Renal pelvis (tissue), 1 donor: ENCODE measurements at regions not wholly inside any gene's neighbourhood (a gene's known extent, or its start where the extent isn't known, plus 50 kb on each side); places are given as distances from the start of the nearest gene placed in this dataset.

Experiments
- DNase-seq: peaks from one replicate; pipeline ENCODE4 v3.0.0-alpha.2; 2013

DNA sequence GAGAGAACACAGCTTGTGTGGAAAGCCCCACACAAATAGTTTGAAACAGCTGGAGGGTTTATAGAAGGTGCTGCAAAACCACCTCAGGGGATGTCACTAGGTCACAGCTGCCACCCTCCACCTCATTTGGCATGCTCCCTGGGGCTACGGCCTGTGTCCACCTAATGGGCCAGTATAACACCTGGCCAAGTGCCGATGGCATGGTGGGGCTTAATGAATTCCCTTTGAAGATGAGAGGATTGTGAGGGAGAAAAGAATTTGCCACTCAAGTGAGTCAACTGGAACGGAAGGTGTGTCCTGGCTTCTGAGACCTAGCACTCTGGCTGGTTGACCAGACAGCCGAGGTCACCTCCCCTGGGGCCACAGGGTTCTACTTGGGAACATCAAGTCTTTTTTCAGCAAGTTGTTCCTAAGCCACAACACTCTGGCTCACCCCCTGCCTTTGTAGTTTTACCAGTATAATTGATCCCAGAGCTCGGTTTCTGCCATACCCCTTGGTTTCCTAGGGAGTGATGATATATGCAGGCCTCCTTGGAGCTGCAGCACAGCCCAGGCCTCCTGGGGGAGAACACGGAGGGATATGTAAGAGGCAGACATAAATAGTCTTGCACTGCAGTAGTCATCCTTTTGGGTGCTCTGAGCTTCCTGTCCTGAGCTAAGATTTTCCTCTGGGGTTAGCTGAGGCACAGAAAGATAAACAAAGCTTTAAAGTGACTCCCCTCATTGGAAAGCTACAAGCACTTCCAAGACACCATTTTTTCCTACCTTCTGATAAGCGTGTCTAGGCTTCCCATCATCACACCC, 178.2 kb upstream of the LPP start:
- DNase-seq: no peak

DNA sequence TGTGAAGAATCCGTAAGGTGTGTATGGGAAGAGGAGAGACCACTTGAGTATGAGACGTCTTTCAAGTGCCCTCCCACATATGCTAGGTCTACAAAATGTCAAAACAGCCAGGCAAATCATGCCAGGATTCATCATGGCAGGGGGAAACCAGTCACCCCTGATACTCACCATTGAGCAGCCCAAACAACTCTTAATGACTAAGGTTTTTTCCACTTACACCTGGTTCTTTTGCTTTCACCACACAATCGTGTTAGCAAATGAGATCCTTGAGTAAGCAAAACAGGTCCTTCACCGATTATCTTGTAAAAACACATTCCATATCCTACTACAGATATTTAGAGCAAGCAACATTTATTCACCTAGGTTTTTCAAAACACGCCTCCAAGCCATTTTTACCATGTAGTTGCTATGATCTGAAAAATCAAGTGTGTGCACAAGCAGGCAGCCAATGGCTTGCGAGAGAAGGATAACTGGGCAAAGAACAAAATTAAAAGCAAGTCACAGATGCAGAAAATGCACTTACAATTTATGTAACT, 177.5 kb upstream of the LPP start:
- no peak for DNase-seq

DNA sequence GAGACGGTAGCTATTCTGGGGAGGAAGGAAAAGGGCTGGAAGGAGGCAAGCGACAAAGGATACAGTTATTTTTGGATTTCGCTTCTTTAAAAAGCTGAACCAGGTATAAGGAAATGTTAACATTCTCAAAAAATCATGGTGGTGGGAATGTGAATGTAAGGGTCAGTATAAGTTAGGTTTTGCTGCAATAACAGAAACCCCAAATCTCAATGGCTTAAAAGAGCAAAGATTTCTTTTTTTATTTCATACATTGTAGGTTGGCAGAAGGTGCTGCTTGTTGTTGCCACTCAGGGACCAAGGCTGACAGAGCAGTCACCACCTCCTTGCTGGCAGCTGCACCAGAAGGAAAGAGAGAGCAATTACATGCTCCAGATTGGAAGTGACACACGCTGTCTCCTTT, 176.3 kb upstream of the LPP start:
- no peak for DNase-seq

DNA sequence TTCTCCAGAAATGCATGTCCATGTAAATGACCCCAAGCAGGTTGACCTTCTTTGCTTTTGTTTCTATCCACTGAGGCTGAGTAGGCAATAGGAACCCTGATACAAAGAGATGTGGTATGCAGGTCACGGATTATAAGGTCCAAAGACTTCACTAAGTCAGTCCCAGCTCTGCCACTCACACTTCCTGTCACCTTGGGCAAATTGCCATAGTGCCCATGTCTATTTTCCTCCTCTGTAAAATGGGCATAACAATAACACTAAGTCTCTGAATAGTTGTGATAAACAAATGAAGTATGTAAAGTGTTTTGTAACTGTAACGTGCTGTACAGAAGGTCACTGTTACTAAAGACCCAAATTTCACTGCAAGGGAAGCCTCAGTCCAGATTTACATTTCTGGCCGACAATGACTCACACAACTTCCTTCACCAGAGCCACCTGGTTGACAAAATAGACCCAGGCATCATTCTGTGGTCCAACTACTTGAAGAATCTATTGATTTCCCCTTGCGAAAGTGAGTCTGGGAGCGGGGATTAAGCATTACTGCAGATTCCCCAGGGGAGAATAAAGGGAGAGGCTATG, 175.4 kb upstream of the LPP start:
- DNase-seq: no peak

DNA sequence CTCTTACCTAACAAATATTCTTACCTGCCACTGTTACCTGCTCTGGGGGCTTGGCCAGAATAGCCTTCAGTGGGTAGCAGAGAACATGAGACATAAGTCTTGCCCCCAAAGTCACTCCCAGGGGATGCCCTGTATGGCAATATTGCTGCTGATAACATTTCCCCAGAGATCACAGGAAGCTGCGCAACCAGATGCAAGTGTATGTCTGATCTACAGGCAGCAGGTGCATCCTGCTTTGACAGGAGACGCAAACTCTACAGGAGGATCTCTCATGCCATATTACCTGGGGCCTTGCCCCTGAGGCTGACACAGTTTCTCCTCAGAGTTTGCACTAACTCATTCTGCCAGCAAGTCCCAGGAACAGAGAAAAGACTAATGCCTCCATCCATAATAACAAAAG, 174.4 kb upstream of the LPP start:
- DNase-seq: no peak

DNA sequence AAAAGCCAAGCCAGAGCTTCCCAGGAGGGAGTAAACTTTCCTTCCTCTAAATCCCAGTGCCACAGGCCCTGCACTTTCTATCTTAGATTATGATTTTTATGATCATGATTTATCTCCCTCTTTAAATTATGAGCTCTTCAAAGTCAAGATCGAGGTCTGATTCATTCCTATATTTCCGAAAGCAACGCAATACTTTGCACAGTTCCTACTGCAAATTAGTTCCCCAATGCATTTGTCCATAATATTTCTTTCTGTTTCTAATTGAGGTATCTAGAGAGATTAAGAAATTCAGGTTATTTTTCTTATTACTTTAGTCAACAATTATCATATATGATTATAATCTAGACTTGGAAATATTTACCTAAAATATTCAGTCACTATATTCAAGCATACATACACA, 173.1 kb upstream of the LPP start:
- DNase-seq: no peak

DNA sequence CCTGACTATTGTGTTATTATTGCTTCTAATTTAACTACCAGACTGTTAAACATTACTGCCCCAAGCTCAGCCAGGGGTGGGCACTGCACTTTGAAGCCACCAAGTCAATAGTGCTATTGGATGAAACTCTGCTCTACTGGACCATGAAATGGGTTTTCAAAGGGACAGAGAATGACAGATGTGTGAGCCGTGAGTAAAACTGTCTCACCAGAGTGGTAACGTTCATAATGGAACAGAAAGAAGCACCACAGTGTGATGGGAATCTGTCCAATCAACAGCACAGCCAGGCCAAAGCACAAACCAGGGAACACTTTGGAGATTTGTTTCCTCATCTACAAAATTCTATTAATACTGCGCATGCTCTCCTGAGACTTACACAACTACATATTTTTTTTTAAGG, 171.8 kb upstream of the LPP start:
- DNase-seq: no peak

DNA sequence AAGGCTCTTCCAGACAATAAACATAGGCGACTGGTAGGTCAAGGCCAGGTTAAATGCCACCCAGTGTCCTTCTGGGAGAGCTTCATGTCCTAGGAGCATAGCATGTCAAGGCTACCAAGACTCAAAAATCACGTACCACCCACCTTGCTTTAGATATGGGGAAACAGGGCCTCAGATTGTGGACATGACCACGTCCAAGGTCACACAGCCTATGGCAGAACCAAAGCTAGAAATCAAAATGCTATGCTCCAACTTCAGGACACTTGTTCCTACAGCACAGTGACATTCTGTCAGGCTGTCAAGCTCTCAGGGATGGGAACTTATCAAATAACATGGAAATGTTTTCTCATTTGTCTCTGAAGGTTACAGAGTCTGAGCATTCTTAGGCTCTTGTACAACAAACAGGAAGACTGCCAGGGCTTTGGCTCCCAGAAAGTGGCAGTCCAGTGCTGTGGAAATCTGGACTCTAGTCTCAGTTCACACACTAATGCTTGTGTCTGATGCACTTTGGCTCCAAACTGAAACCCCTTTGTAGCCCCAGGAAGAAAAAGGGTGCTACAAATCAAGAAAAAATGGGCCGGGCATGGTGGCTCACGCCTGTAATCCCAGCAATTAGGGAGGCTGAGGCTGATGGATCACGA, 170.4 kb upstream of the LPP start:
- DNase-seq: no peak

DNA sequence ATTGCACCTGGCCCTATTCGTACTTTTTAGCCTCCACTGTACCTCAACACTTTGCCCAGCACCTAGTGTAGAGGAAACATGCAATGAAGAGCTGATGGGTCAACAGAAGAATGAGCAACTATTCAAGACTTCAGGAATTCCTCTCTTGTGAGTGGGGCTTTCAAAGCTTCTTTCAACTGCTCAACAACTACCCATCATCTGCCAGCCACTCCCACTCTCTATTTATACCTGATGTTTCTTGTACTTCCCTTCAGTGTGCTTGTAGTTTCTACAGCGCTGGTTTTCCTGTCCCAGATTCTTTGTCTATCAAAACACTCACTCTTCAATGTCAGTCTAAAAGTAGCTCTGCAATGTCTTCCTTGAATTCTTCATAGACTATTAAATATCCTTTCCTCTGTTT, 168.3 kb upstream of the LPP start:
- no peak for DNase-seq

DNA sequence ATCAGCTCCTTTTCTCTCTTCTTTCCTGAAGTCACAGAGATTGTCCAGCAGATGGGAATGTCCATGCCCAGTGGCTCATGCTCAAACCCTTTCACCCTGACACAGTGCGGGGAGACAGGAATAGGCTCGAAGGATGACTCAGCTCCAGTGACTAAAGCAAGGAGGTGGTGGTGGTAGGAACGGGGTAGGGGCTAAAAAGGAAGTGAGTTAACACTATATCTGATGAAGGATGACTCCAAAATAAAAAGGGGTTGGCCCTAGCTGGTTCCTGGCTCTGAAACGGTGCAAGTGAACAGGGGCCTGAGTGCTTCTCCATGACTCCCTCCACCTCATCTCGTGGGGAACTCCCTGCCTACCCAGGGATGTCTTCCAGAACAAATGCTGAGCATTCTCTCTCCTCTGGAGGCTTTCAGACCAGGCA, 167.4 kb upstream of the LPP start:
- DNase-seq: no peak

DNA sequence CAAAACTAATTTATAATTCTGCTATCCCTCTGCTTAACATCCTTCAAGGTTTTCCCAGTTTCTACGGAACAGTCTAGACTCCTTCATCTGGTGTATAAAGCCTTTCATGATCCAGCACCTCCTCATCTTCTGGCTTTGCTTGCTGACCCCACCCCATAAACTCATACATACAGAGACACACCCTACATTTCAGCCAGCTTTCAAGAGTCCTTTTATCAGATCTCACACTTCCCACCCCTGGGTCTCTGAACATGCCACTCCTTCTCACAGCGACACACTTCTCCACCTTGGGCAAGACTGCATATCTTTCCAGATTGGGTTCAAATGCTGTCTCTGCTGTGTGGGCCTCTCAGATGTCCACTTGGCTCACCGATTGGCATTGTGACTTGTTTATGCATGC, 166.8 kb upstream of the LPP start:
- DNase-seq: no peak

DNA sequence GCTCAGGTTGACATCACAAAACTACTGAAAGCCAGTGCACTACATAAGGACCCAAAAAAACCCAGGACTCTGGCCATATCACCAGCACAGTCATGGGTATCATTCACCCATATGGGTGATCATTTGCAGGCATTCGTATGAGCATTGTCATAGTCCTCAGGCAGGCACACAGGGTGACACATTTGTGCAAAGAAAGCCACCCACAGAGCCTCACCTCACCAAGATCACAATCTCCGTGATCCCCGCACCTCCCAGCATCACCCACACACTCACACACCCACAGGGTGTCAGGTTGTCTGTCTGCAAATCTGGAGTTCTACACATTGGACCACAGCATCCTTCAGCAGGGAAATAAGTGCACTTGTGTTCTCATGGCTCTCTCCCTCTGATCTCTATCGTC, 166.0 kb upstream of the LPP start:
- DNase-seq: no peak

DNA sequence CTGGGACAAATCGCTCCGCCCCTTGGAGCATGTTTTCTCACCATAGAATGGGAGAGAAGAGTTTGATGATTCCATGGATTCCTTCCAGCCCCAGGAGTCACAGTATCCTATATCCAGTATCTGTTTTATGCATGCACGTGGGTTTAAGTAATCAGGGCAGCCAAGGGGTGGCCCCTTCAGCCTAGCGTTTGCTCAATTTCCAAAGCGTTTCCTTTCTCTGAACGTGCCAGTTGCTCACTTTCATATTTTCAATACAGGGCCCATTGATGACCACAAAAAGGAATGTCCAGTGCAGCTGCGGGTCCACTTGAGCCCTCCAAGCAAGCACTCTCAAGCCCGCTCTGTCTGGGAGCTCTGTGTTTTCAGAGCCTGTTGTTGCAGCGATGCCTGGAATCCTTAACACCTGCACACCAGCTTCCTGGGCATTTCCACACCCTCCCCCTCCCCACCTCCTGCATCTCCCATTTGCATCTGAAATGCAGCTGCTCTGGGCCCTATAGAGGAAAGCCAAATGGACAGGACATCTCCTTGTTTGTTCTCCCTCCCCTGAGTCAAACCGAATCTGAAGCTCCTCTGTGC, 164.3 kb upstream of the LPP start:
- no peak for DNase-seq

DNA sequence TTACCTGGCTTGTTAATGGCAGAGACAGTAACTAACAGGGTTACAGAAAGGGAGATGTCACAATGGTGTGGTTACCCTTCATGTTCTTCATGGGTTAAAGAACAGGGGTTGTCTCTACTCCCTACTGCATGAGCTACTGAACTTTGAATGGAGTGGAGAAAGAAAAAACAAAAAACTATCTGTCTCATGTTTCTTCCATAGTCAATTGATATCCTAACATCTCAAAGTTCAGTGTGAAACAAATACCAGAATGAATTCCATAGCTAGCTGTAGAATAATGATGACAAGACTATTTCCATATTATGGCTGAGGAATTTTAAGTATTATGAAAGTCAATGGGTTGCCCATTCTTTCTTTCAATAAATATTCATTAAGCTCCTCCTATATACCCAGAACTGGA, 161.3 kb upstream of the LPP start:
- no peak for DNase-seq

DNA sequence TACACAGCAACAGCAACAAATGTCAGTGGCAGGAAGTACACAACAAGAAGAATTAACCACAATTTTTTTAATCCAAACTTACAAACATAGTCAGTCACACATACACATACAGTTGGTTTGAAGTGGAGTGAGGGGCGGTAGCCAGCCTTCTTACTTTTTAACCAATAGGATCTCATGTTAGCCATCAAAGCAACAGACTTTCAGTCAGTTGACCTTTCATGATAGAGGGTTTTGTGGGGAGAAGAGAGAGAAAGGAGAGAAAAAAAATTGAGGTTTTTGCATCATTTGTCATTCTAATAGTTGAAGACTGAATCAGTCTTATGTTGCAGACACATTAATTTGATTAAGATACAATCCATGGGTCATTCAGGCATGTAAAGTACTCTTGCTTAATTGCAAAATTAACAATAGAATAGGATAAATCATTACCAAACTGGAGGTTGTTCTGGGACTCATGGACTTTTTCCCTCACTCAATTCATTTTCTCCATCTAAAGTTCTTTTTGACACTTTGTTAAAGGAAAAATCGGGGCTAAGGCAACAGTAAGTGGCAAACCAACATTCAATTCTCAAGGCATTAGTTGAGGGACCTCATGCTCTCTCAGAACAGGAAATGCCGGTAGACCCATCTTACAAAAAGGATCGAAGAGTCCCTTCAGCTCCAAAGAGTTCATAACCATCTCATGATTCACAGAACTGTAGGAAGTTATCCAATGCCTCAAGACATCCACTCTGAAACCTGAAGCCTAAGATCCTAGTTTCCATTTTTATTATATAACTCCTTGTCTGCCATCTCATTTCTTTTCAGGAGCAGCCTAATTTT, 159.5 kb upstream of the LPP start:
- no peak for DNase-seq

DNA sequence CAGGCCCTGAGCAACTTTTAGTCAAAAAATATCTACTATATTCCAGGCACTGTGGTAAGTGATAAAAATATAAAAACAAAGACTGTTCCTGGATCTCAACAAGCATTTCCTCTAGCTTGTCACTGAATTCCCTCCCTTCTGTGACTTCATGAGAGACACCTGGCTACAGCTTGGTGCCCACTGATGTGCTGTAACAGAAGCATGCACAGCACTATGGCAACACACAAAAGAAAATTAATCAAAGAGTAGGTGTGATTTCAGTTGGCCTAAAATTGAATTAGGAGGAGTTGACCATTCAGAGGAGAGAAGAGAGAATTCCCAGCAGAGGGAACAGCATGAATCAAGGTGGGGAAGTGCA, 158.9 kb upstream of the LPP start:
- DNase-seq: no peak

DNA sequence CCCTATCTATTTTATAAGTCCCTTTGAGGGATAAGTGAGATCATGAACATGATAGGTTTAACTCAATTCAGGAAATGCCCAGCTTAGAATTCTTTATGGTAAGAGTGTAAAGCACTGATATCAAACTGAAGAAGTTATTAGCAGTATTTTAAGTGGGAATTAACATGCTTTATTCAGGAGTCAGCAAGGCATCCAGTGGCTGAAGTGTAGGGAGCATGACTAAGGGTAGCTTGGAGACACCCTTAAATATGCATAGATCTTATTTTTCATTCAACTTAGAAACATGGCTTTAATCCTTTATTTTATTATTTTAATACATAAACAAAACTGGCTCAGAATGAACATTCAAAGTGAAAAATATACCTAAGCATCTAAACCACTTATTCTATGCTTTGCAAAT, 158.3 kb upstream of the LPP start:
- DNase-seq: no peak

DNA sequence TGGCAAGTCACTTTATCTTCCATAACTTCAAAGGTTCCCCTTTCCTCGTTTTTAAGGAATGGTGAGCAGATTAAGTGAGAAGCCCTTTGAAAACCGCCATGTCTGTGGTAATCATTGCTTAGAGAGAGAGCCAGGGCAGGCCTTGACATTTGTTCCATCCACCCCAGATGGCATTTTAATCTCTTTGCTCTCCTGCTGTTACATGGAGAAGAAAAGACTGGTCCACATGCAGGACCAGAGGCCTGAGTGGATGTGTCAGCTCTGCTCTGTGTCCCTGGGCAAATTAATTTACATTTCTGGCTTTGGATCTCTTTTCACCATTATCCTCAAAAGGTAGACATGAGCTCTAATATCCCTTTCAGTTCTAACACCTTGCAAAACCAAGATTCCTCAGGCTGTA, 157.3 kb upstream of the LPP start:
- DNase-seq: no peak

DNA sequence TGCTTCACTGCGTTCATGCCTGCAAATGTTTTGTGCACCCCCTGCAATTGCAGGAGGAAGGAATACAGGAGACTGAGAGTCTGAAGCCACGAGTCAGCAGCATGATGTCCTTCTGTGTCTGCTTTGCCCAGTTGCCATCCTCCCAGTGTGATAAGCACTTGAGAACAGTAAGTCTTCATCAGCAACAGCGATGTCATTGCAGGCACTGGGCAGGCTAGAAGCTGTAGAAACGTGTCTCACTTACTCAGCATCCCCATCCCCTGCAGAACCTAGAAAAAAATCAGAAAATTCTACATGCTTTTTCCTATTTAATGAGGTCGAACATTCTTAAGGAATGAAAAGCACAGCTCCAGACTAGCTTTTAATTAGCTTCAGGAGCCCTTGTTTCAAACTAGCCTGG, 156.5 kb upstream of the LPP start:
- no peak for DNase-seq

DNA sequence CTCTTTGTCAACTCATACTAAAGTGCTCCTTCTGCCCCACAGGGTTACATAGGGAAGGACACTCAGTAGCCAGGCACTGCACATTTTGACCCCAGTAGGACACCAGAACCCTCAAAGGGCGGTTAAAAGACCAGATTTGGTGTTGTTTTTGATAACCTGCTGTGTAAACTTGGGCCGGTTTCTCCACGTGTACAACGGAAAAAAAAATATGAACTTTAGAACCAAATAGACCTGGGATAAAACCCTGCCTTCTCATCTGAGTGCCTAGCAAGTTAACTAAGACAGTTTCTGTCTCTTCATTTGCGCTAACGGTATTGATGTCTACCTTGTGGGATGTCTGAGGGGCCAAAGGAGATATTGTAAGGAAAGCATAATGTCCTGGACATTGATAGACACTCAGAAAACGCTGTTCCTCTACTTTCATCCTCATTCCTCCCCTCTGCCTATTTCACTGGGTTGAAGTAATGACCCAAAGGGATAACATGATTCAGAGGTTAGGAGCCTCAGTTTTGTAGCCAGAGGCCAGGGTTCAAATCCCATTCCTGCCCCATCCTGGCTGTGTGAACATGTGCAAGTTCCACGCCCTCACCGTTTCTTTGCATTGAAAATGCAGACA, 155.9 kb upstream of the LPP start:
- no peak for DNase-seq

DNA sequence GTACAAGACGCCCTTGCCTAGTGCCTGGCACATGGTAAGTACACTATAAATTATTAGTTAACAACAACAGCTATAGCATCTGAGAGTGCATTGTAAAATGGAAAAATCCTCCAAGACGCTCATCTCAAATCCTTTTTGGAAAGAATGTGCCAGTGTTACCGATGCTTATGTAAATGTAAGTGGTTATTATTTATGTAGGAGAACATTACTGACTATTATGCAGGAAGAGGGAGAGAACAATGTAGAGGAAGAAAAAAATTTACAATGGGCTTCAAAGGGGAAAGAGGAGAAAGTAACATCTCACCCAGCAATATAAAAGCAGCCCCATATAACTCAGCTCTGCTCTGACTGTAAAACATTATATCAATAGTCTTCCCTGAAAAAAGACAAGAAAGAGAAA, 155.3 kb upstream of the LPP start:
- no peak for DNase-seq

DNA sequence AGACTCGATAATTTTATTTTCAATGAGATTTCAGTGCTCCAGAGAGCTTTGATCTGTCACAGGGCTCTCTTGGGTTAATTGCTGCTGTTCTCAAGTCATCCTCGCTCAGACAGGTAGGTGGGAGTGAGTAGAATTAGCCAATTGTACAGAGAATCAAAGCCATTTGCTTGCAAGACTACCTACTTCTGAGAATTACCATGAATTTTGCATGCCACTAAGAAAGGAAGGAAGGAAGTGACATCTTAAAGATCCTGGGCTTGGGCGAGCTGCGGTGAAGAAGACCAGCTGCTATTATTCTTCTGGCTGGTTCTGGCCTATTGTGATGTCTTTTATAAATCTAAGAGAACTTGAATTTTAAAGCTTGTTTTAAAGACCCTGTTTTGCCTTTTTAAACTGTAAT, 154.1 kb upstream of the LPP start:
- DNase-seq: no peak
